Endothelial cell of hepatic sinusoid (primary cell): ENCODE measurements at regions not wholly inside any gene's neighbourhood (a gene's known extent, or its start where the extent isn't known, plus 50 kb on each side); places are given as distances from the start of the nearest gene placed in this dataset.

Experiments used
- in situ Hi-C: cut with HindIII; loops from 2 replicates; pipeline ENCODE4 v1.10.0; 2017; ENCODE audit warnings: low sequenced_read_pairs

DNA sequence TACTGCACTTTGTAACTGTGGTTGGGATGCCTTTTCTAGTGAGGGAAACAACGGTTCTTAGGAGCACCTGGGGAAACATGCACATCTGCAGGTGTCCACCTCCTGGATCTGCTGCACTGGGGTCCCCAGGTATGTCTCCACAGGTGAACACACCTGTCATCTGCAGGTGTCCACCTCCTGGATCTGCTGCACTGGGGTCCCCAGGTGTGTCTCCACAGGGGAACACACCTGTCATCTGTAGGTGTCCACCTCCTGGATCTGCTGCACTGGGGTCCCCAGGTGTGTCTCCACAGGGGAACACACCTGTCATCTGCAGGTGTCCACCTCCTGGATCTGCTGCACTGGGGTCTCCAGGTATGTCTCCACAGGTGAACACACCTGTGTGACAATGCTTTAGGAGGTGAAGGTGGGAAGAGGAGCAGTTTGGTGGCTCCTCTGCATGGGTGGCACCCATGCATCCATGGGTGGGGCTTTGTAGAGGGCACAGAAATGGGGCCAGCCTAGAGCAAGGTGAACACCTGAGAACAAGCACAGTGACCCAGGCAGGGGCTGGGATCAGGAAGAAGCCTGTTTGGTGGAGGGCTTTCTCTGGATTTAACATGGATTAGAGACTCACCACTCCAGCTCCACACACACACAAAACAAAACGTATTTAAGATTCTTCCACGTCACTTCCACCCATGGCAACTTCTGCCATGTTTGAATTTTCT, 206.0 kb upstream of the CDH4 start:
- in situ Hi-C loops, result no loop called here

DNA sequence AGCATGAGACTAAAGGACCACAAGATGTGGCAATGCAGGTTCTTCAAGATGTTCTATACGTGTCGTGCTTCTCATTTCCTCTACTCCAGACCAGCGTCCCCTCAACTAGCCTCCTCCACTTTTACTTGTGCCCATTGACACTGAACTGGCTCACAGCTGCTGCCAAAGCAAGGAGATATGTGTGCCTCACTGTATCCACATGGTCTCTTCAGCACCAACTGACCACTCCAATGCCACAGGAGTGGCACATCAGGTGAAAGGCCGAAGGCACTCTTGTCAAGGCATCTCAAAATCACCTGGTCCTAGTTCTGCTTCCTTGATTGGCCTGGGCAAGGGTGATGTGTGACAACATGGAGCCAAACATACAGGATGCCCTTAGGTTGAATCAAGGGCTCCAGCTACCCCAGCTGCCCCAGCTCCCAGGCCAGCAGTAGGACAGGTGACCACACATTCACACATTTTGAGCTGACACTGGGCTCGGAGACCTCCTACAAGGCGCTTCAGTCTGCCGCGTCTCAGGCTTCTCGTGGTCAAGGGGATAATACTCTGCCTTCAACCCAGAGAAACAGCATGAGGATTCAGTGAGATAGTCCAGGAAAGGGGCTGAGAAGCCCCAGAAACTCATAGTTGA, 205.2 kb upstream of the CDH4 start:
- in situ Hi-C loops, result no loop called here

DNA sequence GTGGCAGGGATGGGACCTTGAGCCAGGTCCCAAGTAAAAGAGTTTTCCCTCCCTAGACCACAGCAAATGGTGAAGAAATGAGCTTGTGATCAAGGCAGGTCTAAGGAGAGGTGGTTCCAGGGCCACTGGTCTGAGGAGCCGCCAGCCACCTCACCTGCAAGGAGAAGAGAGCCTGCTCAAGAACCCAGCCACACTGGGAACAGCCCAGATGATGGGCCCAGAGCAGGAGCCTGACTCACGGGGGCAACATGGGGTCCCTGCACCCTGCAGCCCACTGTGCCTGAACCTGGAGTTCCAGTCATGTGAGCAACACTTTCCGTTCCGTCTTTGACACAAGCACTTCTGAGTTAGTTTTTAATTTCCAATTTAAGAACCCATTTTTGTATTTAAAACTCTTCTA, 204.5 kb upstream of the CDH4 start:
- in situ Hi-C loops, result no loop called here

- in situ Hi-C loops, result no loop called here
Measured at GRCh38 chr20:61048302-61048701, 203.8 kb upstream of the CDH4 start.

GRCh38 chr20:61049684-61050083, 202.4 kb upstream of the CDH4 start:
- in situ Hi-C loops, result no loop called here

- in situ Hi-C loops, result no loop called here
Measured at GRCh38 chr20:61050336-61050890, 201.6 kb upstream of the CDH4 start.

GRCh38 chr20:61052195-61052750, 199.8 kb upstream of the CDH4 start:
- in situ Hi-C loops, result no loop called here

- in situ Hi-C loops, result no loop called here
Measured at GRCh38 chr20:61052776-61053442, 199.2 kb upstream of the CDH4 start.

- in situ Hi-C loops, result no loop called here
Measured at GRCh38 chr20:61053487-61053886, 198.6 kb upstream of the CDH4 start.

GRCh38 chr20:61053889-61054288, 198.2 kb upstream of the CDH4 start:
- in situ Hi-C loops, result no loop called here

- in situ Hi-C loops, result no loop called here
Measured at GRCh38 chr20:61054411-61054810, 197.7 kb upstream of the CDH4 start.

DNA sequence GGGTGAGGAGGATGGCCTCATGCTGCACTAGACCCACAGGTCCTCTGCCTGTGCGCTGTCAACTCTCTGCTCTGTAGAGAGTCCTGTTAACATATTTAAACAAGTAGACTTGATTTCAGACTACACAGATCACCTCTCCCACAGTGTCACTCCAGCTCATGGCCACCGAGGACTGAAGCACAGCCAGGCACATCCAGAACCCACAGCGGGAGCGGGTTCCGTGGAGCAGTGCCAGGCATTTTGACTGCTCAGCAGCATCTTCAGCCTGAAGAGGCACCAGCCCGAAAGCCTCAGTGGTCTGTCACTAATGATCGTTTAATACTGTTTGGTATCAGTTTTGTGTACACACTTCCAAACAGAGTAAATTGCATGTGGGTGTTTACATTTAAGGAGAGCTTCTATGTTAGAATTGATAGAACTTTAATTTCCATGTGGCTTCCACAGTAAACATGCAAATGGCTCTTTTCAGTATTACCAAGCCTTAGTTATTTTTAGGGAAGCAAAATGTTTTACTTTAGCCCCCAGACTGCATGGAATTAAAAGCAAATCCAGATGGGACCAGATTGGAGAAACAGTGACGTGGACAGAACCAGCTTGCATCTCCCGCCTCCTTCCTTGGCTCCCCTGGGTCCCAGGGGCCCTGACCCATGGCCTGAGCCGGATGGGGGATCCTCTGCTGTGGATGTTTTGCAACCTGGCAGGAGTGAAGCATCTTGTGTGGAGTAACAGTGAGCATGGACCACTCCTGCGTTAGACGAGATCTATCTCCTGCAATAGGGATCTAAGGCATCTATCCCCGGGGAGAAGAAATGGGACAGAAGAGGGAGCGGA, 196.7 kb upstream of the CDH4 start:
- in situ Hi-C loops, result no loop called here

GRCh38 chr20:61056116-61056515, 195.9 kb upstream of the CDH4 start:
- in situ Hi-C loops, result no loop called here

- in situ Hi-C loops, result no loop called here
Measured at GRCh38 chr20:61056627-61057442, 195.2 kb upstream of the CDH4 start.

- in situ Hi-C loops, result no loop called here
Measured at GRCh38 chr20:61057443-61058121, 194.5 kb upstream of the CDH4 start.

- in situ Hi-C loops, result no loop called here
Measured at GRCh38 chr20:61061981-61062380, 190.1 kb upstream of the CDH4 start.

DNA sequence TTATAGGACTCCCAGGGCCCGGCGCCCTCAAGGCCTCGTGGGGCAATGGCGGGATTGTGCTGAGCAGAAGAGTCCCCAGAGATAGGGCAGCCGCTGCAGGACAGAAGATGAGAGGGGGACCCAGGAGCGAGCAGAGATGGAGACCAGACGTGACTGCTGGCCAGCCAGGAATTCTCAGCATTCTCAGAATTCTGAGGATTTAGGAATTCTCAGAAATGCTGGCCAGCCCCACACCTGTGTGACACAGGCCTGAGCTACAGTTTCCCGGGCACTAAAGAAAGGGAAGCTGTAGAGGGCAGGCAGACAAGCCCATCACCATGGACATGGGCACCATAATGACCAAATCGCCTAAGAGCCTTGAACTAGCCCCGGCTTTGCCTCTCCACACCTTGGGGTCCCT, 186.2 kb upstream of the CDH4 start:
- in situ Hi-C loops, result no loop called here

DNA sequence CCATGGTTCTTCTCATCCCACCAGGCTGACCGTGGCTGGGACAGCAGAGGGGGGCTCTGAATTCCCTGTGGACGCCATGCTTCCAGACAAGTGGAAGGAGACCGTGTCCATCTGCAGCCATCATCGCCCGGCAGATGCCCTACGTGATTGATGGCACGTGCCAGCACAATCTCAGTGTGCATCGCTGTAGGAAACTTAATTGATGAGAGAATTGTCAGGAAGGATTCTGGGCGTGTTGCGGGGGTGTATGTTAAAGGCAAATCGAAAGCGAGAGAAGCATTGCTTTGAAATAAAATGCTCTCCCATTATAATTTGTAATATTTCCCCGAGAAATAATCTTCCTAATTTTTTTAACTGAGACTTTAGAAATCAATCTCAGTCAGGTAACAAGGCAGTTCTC, 185.5 kb upstream of the CDH4 start:
- in situ Hi-C loops, result no loop called here

DNA sequence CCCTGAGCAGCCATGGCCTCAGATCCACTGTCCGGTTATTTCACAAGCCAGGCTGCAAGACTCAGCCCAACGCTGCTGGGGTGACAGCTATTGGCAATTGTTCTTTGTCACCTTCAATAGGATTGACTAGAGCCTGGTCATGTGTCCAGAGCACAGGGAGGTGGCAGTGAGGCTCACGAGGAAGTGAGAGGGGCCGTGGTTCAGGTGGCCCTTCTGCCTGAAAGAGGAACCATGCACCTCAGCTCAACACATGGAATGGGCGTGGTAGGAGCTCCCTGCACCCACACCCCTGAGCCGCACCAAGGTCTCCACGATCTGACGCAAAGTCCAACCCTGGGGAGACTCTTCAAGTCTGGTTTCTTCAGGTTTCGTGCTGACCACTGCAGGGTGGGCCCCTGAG, 184.8 kb upstream of the CDH4 start:
- in situ Hi-C loops, result no loop called here
